Esophagus muscularis mucosa (tissue), 4 donors: ENCODE measurements at regions not wholly inside any gene's neighbourhood (a gene's known extent, or its start where the extent isn't known, plus 50 kb on each side); places are given as distances from the start of the nearest gene placed in this dataset.

Source experiments
- DNase-seq: peaks from one replicate; pipeline ENCODE4 v3.0.0-alpha.2; 2017; ENCODE audit errors: extremely low spot score
- H3K27ac ChIP-seq, 4 donors: fragments of 200-600 bp; sonication (generic); replicated peaks in 1 of 4; 1 replicate in 3 of 4; 2 replicates in 1 of 4; pipeline ENCODE4 v1.5.1; 2016 to 2019; ENCODE audit warnings: mild to moderate bottlenecking in 1 of 4
- H3K27me3 ChIP-seq, 4 donors: fragments of 200-600 bp; sonication (generic); one replicate each; pipeline versions ENCODE4 v1.5.1 to v1.6.0; 2016 to 2019
- H3K36me3 ChIP-seq, 4 donors: fragments of 200-600 bp; sonication (generic); one replicate each; pipeline ENCODE4 v1.5.1; 2016 to 2019
- H3K4me1 ChIP-seq, 4 donors: fragments of 200-600 bp; sonication (generic); one replicate each; pipeline ENCODE4 v1.5.1; 2016 to 2019
- H3K4me3 ChIP-seq, 4 donors: fragments of 200-600 bp; sonication (generic); 1 replicate in 2 of 4; 2 replicates in 2 of 4; pipeline ENCODE4 v1.5.1; 2016 to 2019; ENCODE audit warnings: mild to moderate bottlenecking in 4 of 4, moderate library complexity in 1 of 4
- H3K9me3 ChIP-seq, 4 donors: fragments of 200-600 bp; sonication (generic); 1 replicate in 3 of 4; 2 replicates in 1 of 4; pipeline ENCODE4 v1.5.1; 2016 to 2019
- EP300 ChIP-seq: sonication (generic); formaldehyde crosslinking; IDR thresholded peaks from one replicate; pipeline ENCODE4 v1.6.1; 2017; ENCODE audit warnings: antibody characterized with exemption
- POLR2A ChIP-seq: fragments of 450-650 bp; IDR thresholded peaks from one replicate; pipeline ENCODE4 v1.6.1; 2017; ENCODE audit warnings: antibody characterized with exemption, moderate library complexity, mild to moderate bottlenecking, low read depth
- POLR2AphosphoS5 ChIP-seq, 2 donors: sonication (generic); formaldehyde crosslinking; IDR thresholded peaks; one replicate each; pipeline ENCODE4 v1.6.1; 2017; ENCODE audit warnings: antibody characterized with exemption in 2 of 2
- WGBS: methylation state at CpG from one replicate; pipeline ENCODE4 v1.1.5; 2018; 5-methylcytosine and 5-hydroxymethylcytosine counted together
- intact Hi-C: fragments of 100-400 bp; cut with DNase I; formaldehyde crosslinking; loops from one replicate; pipeline ENCODE4 v1.15.1; 2023
- TF ChIP-seq, protein P1 (sequence below), 3 experiments: fragments of 200-600 bp in 2 of 3; fragments of 450-650 bp in 1 of 3; sonication (generic) in 2 of 3; IDR thresholded peaks; one replicate each; pipeline ENCODE4 v1.5.1; 2017 to 2019; ENCODE audit warnings: antibody characterized with exemption in 3 of 3, mild to moderate bottlenecking in 2 of 3, moderate library complexity in 1 of 3

GRCh38 chr3:187822402-187822801 is 77.1 kb upstream of the BCL6 start:
- H3K27ac ChIP-seq: no peak overlapping the region
- peak; percentile 66 for DNase-seq
- TF ChIP-seq POLR2A (no peak), POLR2AphosphoS5 (IDR thresholded peaks at IDR 0.05) (no peak), EP300 (no peak)
- TF ChIP-seq, protein P1, sequence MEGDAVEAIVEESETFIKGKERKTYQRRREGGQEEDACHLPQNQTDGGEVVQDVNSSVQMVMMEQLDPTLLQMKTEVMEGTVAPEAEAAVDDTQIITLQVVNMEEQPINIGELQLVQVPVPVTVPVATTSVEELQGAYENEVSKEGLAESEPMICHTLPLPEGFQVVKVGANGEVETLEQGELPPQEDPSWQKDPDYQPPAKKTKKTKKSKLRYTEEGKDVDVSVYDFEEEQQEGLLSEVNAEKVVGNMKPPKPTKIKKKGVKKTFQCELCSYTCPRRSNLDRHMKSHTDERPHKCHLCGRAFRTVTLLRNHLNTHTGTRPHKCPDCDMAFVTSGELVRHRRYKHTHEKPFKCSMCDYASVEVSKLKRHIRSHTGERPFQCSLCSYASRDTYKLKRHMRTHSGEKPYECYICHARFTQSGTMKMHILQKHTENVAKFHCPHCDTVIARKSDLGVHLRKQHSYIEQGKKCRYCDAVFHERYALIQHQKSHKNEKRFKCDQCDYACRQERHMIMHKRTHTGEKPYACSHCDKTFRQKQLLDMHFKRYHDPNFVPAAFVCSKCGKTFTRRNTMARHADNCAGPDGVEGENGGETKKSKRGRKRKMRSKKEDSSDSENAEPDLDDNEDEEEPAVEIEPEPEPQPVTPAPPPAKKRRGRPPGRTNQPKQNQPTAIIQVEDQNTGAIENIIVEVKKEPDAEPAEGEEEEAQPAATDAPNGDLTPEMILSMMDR (IDR thresholded peaks at IDR 0.05): no peak
- H3K9me3 ChIP-seq: peaks cover 0 to 2% (median 0%) of the 10 kb centered on the region in 4 donors
- H3K27me3 ChIP-seq: no peaks in the 10 kb centered on the region
- intact Hi-C loops: no loop called here
- H3K4me3 ChIP-seq: no peak overlapping the region
- H3K4me1 ChIP-seq: no peaks in the 10 kb centered on the region
- no peaks in the 10 kb centered on the region for H3K36me3 ChIP-seq

DNA sequence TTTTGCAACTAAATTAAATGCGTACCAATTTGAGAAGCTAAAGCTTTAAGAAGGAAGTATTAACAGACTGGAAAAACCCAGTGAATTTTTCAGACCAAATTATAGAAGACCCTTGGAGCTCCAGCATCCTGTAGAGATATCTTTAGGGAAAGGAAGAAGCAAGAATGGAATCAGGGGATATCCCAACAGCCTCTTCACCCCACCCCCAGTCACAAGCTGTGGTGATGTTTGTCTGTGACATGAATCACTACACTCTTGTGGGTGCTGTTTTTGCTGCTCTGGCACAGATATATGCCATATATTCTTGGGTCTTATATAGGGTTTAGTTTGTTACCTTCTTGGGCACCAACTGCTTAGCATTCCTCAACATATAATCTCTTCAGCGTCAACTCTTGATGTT is 78.5 kb upstream of the BCL6 start:
- 100% methylated on average over 2 of the region's 2 CpGs for WGBS
- H3K4me1 ChIP-seq: no peaks in the 10 kb centered on the region

GRCh38 chr3:187827723-187828122 is 82.5 kb upstream of the BCL6 start:
- Histone ChIP-seq H3K9me3 (no peaks in the 10 kb centered on the region), H3K4me1 (no peaks in the 10 kb centered on the region), H3K36me3 (no peaks in the 10 kb centered on the region), H3K27me3 (no peaks in the 10 kb centered on the region), H3K27ac (no peak overlapping the region), H3K4me3 (no peak overlapping the region)
- TF ChIP-seq EP300 (no peak), POLR2AphosphoS5 (IDR thresholded peaks at IDR 0.05) (no peak), POLR2A (no peak)
- TF ChIP-seq, protein P1 (IDR thresholded peaks at IDR 0.05): no peak
- 91% methylated on average over 2 of the region's 2 CpGs for WGBS
- intact Hi-C loops: no loop called here
- peak; percentile 62 for DNase-seq

More for the DNA sequence above, 78.5 kb upstream of the BCL6 start:
- no peaks in the 10 kb centered on the region for H3K27me3 ChIP-seq
- intact Hi-C loops: no loop called here
- H3K9me3 ChIP-seq: no peaks in the 10 kb centered on the region
- no peaks in the 10 kb centered on the region for H3K36me3 ChIP-seq
- no peak overlapping the region for H3K27ac ChIP-seq
- DNase-seq: peak; percentile 82
- TF ChIP-seq POLR2AphosphoS5 (IDR thresholded peaks at IDR 0.05) (no peak), EP300 (no peak), POLR2A (no peak)
- TF ChIP-seq, protein P1 (IDR thresholded peaks at IDR 0.05): no peak
- H3K4me3 ChIP-seq: no peak overlapping the region

DNA sequence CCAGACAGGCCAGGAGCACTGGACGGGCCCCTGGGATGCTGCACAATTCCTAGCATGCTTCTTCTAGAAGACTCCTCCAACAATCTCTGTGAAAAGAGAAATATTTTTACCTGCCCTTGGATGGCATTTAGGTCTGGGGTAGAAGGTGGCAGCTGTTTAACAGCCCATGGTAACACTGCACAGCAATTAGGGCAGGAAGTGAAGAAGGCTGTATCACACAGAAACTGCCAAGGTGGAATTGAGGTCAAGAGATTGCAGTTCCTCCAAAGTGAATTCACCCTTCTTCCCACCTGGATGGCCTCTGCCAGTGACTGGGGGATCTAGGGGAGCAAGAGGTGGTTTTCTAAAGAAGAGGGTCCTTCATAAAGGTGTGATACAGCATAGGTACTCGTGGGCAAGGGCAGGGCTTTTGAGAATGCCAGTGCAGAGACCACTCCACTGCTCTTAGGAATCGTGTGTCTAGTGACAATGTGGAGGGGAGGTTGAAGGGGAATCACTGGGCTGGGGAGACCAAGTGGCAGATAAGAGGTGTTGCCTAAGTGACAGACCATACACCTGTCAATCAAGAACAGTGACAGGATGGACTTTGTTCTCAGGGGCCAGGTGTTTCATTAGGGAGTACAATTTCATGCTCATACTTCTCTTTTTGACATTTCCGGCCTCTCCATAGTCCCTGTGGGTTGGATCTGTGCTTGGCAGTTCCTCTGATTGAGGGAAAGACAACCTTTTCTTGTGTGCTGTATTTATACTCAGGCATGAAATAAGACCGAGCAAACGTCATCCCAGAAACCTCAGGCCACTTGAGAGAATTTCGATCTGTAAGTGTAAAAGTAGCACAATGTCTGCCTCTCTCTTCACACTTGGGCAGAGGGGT is 83.5 kb upstream of the BCL6 start:
- H3K4me1 ChIP-seq: no peaks in the 10 kb centered on the region
- no peaks in the 10 kb centered on the region for H3K9me3 ChIP-seq
- H3K36me3 ChIP-seq: no peaks in the 10 kb centered on the region
- no peak overlapping the region for H3K27ac ChIP-seq
- intact Hi-C loops: no loop called here
- TF ChIP-seq, protein P1 (IDR thresholded peaks at IDR 0.05): no peak
- TF ChIP-seq POLR2AphosphoS5 (IDR thresholded peaks at IDR 0.05): no peak
- TF ChIP-seq POLR2A: no peak
- TF ChIP-seq EP300: no peak
- 67% methylated on average over 7 of the region's 7 CpGs for WGBS
- DNase-seq: peak; percentile 81
- no peaks in the 10 kb centered on the region for H3K27me3 ChIP-seq
- H3K4me3 ChIP-seq: no peak overlapping the region
